ENCODE measurements at regions not wholly inside any gene's neighbourhood (a gene's known extent, or its start where the extent isn't known, plus 50 kb on each side); places are given as distances from the start of the nearest gene placed in this dataset.
"Not testable (repeated sequence)": the region's sequence is repeated elsewhere in the genome, so short reads cannot be mapped to it uniquely, and the experiment has no call there.

DNA sequence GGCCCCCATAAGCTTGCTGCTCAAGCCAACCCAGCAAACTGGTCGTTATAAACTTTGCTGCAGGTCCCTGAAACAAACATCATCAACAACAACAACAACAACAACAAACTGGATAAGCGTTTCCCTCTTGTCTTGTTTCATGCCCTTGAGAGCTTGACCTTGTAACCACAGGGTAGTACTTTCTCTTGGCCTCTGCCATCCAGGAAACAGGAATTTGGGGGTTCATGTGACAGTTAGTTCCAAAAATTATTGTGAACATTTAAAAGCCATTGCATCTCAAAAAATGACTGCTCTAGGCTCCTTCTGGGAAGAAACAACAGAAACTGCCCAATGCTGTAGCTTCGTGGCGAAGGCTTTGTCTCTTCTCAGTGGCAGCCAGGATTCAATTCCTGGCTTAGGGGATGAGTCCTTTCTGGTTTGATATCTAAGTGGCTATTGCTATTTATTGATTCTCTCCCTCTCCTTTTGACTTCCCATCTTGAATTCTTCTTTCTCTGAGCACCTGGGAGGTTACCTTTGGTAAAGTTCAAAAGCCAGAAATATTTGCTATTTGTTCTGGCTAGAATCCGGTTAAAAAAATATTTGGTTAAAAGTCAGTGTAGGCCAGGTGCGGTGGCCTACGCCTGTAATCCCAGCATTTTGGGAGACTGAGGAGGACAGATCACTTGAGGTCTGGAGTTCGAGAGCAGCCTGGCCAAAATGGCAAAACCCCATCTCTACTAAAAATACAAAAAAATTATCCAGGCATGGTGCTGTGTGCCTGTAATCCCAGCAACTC is 52.0 kb upstream of the CPM start:
- no peak for DNase-seq (ENCODE audit: low read depth in 2 of 3, low spot score in 2 of 3)

GRCh38 chr12:68997526-68997925 is 64.6 kb upstream of the CPM start:
- not testable (repeated sequence) for DNase-seq (ENCODE audit: low read depth in 2 of 3, low spot score in 2 of 3)

DNA sequence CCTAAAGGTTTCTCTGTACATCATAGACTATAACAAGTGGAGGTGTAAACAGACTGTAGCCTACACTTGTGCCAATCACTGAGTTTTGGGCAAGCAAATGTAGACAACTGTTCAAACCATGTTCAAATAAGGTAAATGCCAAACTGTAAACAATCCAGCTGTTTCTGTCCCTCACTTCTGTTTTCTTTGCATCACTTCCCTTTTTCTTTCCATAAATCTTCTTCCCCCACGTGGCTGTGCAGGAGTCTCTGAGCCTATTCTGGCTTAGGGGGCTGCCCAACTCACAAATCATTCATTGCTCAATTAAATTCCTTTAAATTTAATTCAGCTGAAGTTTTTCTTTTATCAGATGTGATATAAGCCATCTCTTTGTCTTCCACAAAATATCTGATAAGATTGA is 65.1 kb upstream of the CPM start:
- peak in 2 of 3 donors; percentile 15 to 58 for DNase-seq (ENCODE audit: low read depth in 2 of 3, low spot score in 2 of 3)

DNA sequence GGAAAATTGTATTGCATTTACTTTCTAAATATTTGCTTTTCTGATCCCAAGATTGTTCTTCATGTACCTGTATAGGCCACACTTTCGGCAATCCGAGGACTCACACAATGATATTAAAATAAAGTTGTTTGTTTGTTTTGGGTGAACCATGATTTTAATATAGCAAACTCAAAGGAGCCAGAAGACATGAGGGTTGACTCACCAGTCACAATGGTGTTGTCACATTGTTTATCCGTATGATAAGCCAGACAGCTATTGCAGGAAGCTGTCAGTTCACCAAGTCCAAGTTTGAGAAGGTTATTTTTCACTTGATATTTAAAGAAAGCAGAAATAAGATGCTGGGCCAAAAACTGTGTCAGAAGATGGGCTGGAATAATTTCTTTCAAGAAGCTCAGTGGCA is 67.1 kb upstream of the CPM start:
- no peak for DNase-seq (ENCODE audit: low read depth in 2 of 3, low spot score in 2 of 3)

- no peak for DNase-seq (ENCODE audit: low read depth in 2 of 3, low spot score in 2 of 3)
These were observed 67.7 kb upstream of the CPM start for GRCh38 chr12:69000540-69001243.

- no peak for DNase-seq (ENCODE audit: low read depth in 2 of 3, low spot score in 2 of 3)
These were observed 68.3 kb upstream of the CPM start for GRCh38 chr12:69001251-69001650.

DNA sequence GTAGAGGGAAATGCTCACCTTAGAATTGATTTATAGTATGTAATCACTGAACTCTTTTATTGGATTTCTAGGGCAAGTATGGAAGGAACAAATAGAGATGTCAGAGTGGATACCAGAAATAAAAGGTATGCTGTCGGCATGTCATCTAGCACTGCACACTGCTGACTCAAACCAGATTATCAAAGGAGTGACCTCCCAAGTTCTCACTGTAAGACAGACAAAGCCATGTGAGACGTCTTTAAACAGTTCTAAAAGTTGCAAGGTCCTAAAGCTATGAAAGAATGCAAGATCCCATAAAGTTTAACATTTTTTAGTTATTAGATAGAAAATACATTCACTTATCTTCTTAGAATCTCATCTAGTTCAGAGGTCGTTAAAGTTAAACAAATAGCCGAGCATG is 70.0 kb upstream of the CPM start:
- DNase-seq (ENCODE audit: low read depth in 2 of 3, low spot score in 2 of 3), result no peak

DNA sequence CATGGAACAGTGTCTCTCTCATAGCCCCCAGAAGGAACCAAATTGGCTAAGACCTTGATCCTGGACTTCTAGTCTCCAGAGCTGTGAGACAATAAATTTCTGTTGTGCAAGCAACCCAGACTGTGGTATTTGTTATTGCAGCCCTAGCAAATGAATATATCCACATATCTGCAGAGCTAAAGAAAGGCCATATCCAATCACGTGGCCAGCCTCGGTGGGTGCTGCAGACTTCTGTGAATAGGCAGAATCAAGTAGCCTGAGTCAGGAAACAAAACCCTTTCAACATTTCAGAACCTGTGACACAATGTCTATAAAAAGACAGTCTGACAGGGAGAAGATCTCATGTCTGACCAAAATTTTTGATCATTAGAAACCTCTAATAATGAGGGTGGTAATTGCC is 71.0 kb upstream of the CPM start:
- no peak for DNase-seq (ENCODE audit: low read depth in 2 of 3, low spot score in 2 of 3)

DNA sequence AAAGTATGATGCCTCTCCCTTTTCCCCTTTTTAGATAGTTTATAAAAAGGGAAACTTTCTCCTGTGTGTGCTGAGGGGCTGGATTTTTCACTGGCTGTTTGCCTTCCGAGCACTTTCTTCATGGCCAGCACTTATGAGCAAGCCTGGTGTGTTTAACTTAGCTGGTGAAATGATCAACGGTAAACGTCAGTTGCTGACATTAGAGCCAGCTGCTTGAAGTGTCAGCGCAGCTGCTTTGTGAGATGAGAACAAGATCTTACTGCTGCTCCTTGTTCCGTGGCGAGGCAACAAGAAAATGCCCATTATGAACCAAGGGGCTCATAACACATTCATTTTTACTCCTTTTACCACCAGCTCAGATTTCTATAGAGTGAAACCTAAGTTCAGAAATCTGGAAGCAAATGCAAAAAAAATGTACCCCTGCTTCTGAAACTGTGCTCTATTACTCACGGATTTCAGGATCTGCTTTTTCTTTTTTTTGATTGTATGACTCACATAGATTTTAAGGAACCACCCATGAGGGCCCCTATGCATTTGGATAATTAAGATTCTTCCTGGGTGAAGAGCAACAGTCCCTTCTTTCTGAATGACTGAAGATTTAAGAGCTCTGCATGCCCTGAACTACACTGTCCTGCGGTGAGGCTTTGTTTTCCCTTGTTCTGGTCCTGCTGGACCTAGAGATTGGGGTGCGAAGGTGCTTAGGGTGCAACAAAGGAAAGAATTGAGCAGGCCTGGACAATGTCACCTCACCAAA is 74.3 kb upstream of the CPM start:
- DNase-seq (ENCODE audit: low read depth in 2 of 3, low spot score in 2 of 3), result peak in 2 of 3 donors; percentile 8 to 31

DNA sequence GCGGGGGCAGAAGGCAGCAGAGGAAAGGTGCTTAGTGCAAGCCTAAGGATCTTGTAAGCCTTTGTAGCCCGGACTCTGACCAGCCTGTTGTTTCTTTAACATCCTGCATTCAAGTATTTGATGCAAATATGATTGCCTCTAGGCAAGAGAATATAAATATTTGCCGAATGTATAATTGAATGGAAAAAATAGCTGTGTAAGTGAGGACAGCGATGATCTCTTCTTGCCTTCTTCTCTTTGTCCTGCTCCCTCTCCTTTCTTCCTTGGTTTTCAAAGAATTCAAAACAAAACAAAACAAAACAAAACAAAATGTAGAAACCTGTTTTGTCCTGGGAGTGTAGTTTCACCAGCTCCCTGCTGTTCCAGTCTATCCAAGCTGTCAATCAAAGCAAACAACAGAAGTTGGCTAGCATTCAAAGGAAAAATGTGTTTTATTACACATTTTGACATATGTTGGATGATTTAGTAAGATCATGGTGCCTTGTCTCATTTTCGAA is 74.9 kb upstream of the CPM start:
- no peak for DNase-seq (ENCODE audit: low read depth in 2 of 3, low spot score in 2 of 3)

- no peak for DNase-seq (ENCODE audit: low read depth in 2 of 3, low spot score in 2 of 3)
These were observed 75.5 kb upstream of the CPM start for GRCh38 chr12:69008520-69008919.

DNA sequence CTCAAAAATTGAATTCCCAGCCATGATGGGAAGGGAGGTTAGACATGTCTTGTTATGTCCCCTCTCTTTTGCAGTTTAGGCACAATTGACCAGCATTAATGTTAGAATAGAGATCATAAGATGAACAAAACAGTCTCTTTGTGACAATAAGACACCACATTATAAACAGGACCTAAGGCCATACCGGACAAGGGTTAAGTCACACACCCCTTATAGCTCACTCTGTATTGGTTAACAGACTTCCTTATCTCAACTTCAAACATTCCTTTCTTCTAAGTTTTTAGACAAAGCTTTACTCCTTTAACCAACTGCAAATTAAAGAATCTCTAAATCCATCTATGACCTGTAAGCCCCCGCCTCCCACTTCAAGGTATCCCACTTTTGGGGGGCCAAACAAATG is 81.1 kb upstream of the CPM start:
- no peak for DNase-seq (ENCODE audit: low read depth in 2 of 3, low spot score in 2 of 3)

- no peak for DNase-seq (ENCODE audit: low read depth in 2 of 3, low spot score in 2 of 3)
These were observed 82.0 kb upstream of the CPM start for GRCh38 chr12:69015017-69015416.

GRCh38 chr12:69015831-69016230 is 82.9 kb upstream of the CPM start:
- DNase-seq (ENCODE audit: low read depth in 2 of 3, low spot score in 2 of 3), result no peak

DNA sequence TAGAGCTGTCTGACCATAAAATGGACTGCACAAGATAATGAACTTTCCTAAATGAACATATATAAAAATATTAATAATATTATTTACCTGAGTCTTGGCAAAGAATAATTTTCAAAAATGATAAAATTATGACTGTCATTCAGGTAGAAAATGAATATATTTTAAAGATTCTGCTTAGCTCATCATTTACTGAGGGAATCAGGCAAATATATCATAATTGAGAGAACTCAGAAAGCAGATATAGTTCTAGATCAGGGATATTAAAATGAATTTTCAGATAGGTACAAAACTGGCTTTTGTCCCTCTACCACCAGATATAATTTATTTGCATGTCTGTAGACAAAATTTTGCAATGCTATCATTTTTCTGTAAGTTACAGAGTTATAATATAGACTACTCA is 86.1 kb upstream of the CPM start:
- DNase-seq (ENCODE audit: low read depth in 2 of 3, low spot score in 2 of 3), result no peak

GRCh38 chr12:69019910-69020309 is 86.9 kb upstream of the CPM start:
- no peak for DNase-seq (ENCODE audit: low read depth in 2 of 3, low spot score in 2 of 3)

- DNase-seq (ENCODE audit: low read depth in 2 of 3, low spot score in 2 of 3), result no peak
These were observed 89.7 kb upstream of the CPM start for GRCh38 chr12:69022674-69023073.

- no peak for DNase-seq (ENCODE audit: low read depth in 2 of 3, low spot score in 2 of 3)
These were observed 90.9 kb upstream of the CPM start for GRCh38 chr12:69023840-69024239.

DNA sequence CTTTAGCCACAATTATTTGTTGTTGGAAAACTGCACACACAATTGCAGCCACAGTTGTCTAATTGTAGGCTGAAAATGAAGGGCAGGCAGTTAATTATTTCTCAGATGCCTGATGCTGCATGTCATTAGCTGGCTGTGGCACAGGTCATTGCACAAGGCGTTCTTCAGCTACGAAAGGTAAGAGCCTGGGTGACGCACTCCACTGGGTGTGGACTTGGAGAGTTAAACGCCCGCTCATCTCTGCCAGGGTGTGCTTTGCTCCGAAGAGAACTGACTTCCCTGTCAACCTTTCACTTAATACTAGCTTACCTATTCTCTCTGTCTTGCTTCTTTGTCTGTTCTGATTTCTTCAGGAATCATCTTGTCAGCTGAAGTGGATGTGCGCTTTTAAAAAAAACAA is 91.4 kb upstream of the CPM start:
- DNase-seq (ENCODE audit: low read depth in 2 of 3, low spot score in 2 of 3), result no peak

DNA sequence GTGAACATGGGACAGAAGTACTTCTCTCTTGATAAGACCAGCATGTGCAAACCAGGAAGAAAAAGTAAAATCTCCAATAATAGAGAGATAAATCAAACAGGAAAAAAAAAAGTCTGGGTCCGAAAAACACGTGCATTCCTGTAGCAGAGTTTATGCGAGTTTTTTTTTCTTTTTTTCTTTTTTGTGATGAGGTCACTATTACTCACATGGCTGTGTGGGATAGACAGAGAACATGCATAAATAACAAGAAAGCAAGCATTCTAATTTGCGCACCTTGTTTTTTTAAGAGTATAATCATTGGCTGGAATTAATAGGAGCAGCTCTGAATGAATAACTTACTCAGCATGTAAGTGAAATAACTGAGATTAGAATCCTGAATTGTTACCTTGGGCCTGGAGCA is 91.9 kb upstream of the CPM start:
- no peak for DNase-seq (ENCODE audit: low read depth in 2 of 3, low spot score in 2 of 3)

GRCh38 chr12:69026336-69026735 is 93.4 kb upstream of the CPM start:
- DNase-seq (ENCODE audit: low read depth in 2 of 3, low spot score in 2 of 3), result no peak

All from hematopoietic multipotent progenitor cell (in vitro differentiated cells).